ENCODE measurements at regions not wholly inside any gene's neighbourhood (a gene's known extent, or its start where the extent isn't known, plus 50 kb on each side); places are given as distances from the start of the nearest gene placed in this dataset.
"Not testable (repeated sequence)": the region's sequence is repeated elsewhere in the genome, so short reads cannot be mapped to it uniquely, and the experiment has no call there.

- Histone ChIP-seq H3K9me3 (ENCODE audit: control insufficient read depth in 2 of 2, low read length in 2 of 2) (no peaks in the 10 kb centered on the region), H3K4me3 (ENCODE audit: low read length in 2 of 2) (no peak overlapping the region), H3K27ac (ENCODE audit: low read depth in 2 of 2, low read length in 2 of 2) (no peak overlapping the region), H3K4me1 (ENCODE audit: control insufficient read depth in 2 of 2, insufficient read depth in 2 of 2, low read length in 2 of 2) (no peaks in the 10 kb centered on the region), H3K9ac (ENCODE audit: low read depth in 1 of 2, low read length in 2 of 2) (no peak overlapping the region), H3K27me3 (ENCODE audit: control insufficient read depth in 2 of 2, insufficient read depth in 2 of 2, low read length in 2 of 2) (no peaks in the 10 kb centered on the region), H3K36me3 (ENCODE audit: control insufficient read depth in 2 of 2, insufficient read depth in 2 of 2, low read length in 2 of 2) (no peaks in the 10 kb centered on the region)
Measured at GRCh38 chr11:15339302-15339701, 224.6 kb downstream of the INSC start.

GRCh38 chr11:15341587-15341986 lies 226.9 kb downstream of the INSC start:
- Histone ChIP-seq H3K27ac (ENCODE audit: low read depth in 2 of 2, low read length in 2 of 2) (no peak overlapping the region), H3K4me1 (ENCODE audit: control insufficient read depth in 2 of 2, insufficient read depth in 2 of 2, low read length in 2 of 2) (no peaks in the 10 kb centered on the region), H3K27me3 (ENCODE audit: control insufficient read depth in 2 of 2, insufficient read depth in 2 of 2, low read length in 2 of 2) (no peaks in the 10 kb centered on the region), H3K9ac (ENCODE audit: low read depth in 1 of 2, low read length in 2 of 2) (no peak overlapping the region), H3K9me3 (ENCODE audit: control insufficient read depth in 2 of 2, low read length in 2 of 2) (no peaks in the 10 kb centered on the region), H3K4me3 (ENCODE audit: low read length in 2 of 2) (no peak overlapping the region), H3K36me3 (ENCODE audit: control insufficient read depth in 2 of 2, insufficient read depth in 2 of 2, low read length in 2 of 2) (no peaks in the 10 kb centered on the region)

- Histone ChIP-seq H3K27ac (ENCODE audit: low read depth in 2 of 2, low read length in 2 of 2) (no peak overlapping the region), H3K4me3 (ENCODE audit: low read length in 2 of 2) (no peak overlapping the region), H3K9me3 (ENCODE audit: control insufficient read depth in 2 of 2, low read length in 2 of 2) (no peaks in the 10 kb centered on the region), H3K4me1 (ENCODE audit: control insufficient read depth in 2 of 2, insufficient read depth in 2 of 2, low read length in 2 of 2) (no peaks in the 10 kb centered on the region), H3K36me3 (ENCODE audit: control insufficient read depth in 2 of 2, insufficient read depth in 2 of 2, low read length in 2 of 2) (no peaks in the 10 kb centered on the region), H3K9ac (ENCODE audit: low read depth in 1 of 2, low read length in 2 of 2) (no peak overlapping the region), H3K27me3 (ENCODE audit: control insufficient read depth in 2 of 2, insufficient read depth in 2 of 2, low read length in 2 of 2) (no peaks in the 10 kb centered on the region)
Measured at GRCh38 chr11:15342163-15342562, 227.4 kb downstream of the INSC start.

GRCh38 chr11:15346907-15347306 lies 232.2 kb downstream of the INSC start:
- Histone ChIP-seq H3K9me3 (ENCODE audit: control insufficient read depth in 2 of 2, low read length in 2 of 2) (no peaks in the 10 kb centered on the region), H3K27ac (ENCODE audit: low read depth in 2 of 2, low read length in 2 of 2) (no peak overlapping the region), H3K9ac (ENCODE audit: low read depth in 1 of 2, low read length in 2 of 2) (no peak overlapping the region), H3K4me3 (ENCODE audit: low read length in 2 of 2) (no peak overlapping the region), H3K27me3 (ENCODE audit: control insufficient read depth in 2 of 2, insufficient read depth in 2 of 2, low read length in 2 of 2) (no peaks in the 10 kb centered on the region), H3K4me1 (ENCODE audit: control insufficient read depth in 2 of 2, insufficient read depth in 2 of 2, low read length in 2 of 2) (no peaks in the 10 kb centered on the region), H3K36me3 (ENCODE audit: control insufficient read depth in 2 of 2, insufficient read depth in 2 of 2, low read length in 2 of 2) (no peaks in the 10 kb centered on the region)

GRCh38 chr11:15347969-15348734 lies 233.4 kb downstream of the INSC start:
- H3K9ac ChIP-seq (ENCODE audit: low read depth in 1 of 2, low read length in 2 of 2) = no peak overlapping the region
- no peak overlapping the region for H3K4me3 ChIP-seq (ENCODE audit: low read length in 2 of 2)
- no peaks in the 10 kb centered on the region for H3K36me3 ChIP-seq (ENCODE audit: control insufficient read depth in 2 of 2, insufficient read depth in 2 of 2, low read length in 2 of 2)
- H3K4me1 ChIP-seq (ENCODE audit: control insufficient read depth in 2 of 2, insufficient read depth in 2 of 2, low read length in 2 of 2) = no peaks in the 10 kb centered on the region
- H3K9me3 ChIP-seq (ENCODE audit: control insufficient read depth in 2 of 2, low read length in 2 of 2) = no peaks in the 10 kb centered on the region
- no peak overlapping the region for H3K27ac ChIP-seq (ENCODE audit: low read depth in 2 of 2, low read length in 2 of 2)
- H3K27me3 ChIP-seq (ENCODE audit: control insufficient read depth in 2 of 2, insufficient read depth in 2 of 2, low read length in 2 of 2) = no peaks in the 10 kb centered on the region

- H3K4me3 ChIP-seq (ENCODE audit: low read length in 2 of 2) = no peak overlapping the region
- no peaks in the 10 kb centered on the region for H3K27me3 ChIP-seq (ENCODE audit: control insufficient read depth in 2 of 2, insufficient read depth in 2 of 2, low read length in 2 of 2)
- H3K36me3 ChIP-seq (ENCODE audit: control insufficient read depth in 2 of 2, insufficient read depth in 2 of 2, low read length in 2 of 2) = no peaks in the 10 kb centered on the region
- no peak overlapping the region for H3K9ac ChIP-seq (ENCODE audit: low read depth in 1 of 2, low read length in 2 of 2)
- H3K4me1 ChIP-seq (ENCODE audit: control insufficient read depth in 2 of 2, insufficient read depth in 2 of 2, low read length in 2 of 2) = no peaks in the 10 kb centered on the region
- no peak overlapping the region for H3K27ac ChIP-seq (ENCODE audit: low read depth in 2 of 2, low read length in 2 of 2)
- H3K9me3 ChIP-seq (ENCODE audit: control insufficient read depth in 2 of 2, low read length in 2 of 2) = no peaks in the 10 kb centered on the region
Measured at GRCh38 chr11:15349413-15349812, 234.7 kb downstream of the INSC start.

- Histone ChIP-seq H3K27me3 (ENCODE audit: control insufficient read depth in 2 of 2, insufficient read depth in 2 of 2, low read length in 2 of 2) (no peaks in the 10 kb centered on the region), H3K27ac (ENCODE audit: low read depth in 2 of 2, low read length in 2 of 2) (no peak overlapping the region), H3K4me1 (ENCODE audit: control insufficient read depth in 2 of 2, insufficient read depth in 2 of 2, low read length in 2 of 2) (no peaks in the 10 kb centered on the region), H3K9ac (ENCODE audit: low read depth in 1 of 2, low read length in 2 of 2) (no peak overlapping the region), H3K4me3 (ENCODE audit: low read length in 2 of 2) (no peak overlapping the region), H3K9me3 (ENCODE audit: control insufficient read depth in 2 of 2, low read length in 2 of 2) (no peaks in the 10 kb centered on the region), H3K36me3 (ENCODE audit: control insufficient read depth in 2 of 2, insufficient read depth in 2 of 2, low read length in 2 of 2) (no peaks in the 10 kb centered on the region)
Measured at GRCh38 chr11:15361316-15361715, 246.6 kb downstream of the INSC start.

- not testable (repeated sequence) for H3K4me1 ChIP-seq (ENCODE audit: control insufficient read depth in 2 of 2, insufficient read depth in 2 of 2, low read length in 2 of 2); H3K9ac ChIP-seq (ENCODE audit: low read depth in 1 of 2, low read length in 2 of 2); H3K27ac ChIP-seq (ENCODE audit: low read depth in 2 of 2, low read length in 2 of 2)
Measured at GRCh38 chr11:15365286-15365685, 250.6 kb downstream of the INSC start.

GRCh38 chr11:15367695-15368094 lies 253.0 kb downstream of the INSC start:
- no peaks in the 10 kb centered on the region for H3K27me3 ChIP-seq (ENCODE audit: control insufficient read depth in 2 of 2, insufficient read depth in 2 of 2, low read length in 2 of 2)
- H3K9me3 ChIP-seq (ENCODE audit: control insufficient read depth in 2 of 2, low read length in 2 of 2) = no peaks in the 10 kb centered on the region
- no peaks in the 10 kb centered on the region for H3K36me3 ChIP-seq (ENCODE audit: control insufficient read depth in 2 of 2, insufficient read depth in 2 of 2, low read length in 2 of 2)
- no peak overlapping the region for H3K4me3 ChIP-seq (ENCODE audit: low read length in 2 of 2)
- no peaks in the 10 kb centered on the region for H3K4me1 ChIP-seq (ENCODE audit: control insufficient read depth in 2 of 2, insufficient read depth in 2 of 2, low read length in 2 of 2)
- no peak overlapping the region for H3K27ac ChIP-seq (ENCODE audit: low read depth in 2 of 2, low read length in 2 of 2)
- H3K9ac ChIP-seq (ENCODE audit: low read depth in 1 of 2, low read length in 2 of 2) = no peak overlapping the region

More at GRCh38 chr11:15365286-15365685, 250.6 kb downstream of the INSC start:
- H3K4me3 ChIP-seq (ENCODE audit: low read length in 2 of 2); H3K36me3 ChIP-seq (ENCODE audit: control insufficient read depth in 2 of 2, insufficient read depth in 2 of 2, low read length in 2 of 2); H3K27me3 ChIP-seq (ENCODE audit: control insufficient read depth in 2 of 2, insufficient read depth in 2 of 2, low read length in 2 of 2); H3K9me3 ChIP-seq (ENCODE audit: control insufficient read depth in 2 of 2, low read length in 2 of 2): not testable (repeated sequence)

GRCh38 chr11:15370495-15371147 lies 255.9 kb downstream of the INSC start:
- Histone ChIP-seq H3K9me3 (ENCODE audit: control insufficient read depth in 2 of 2, low read length in 2 of 2) (no peaks in the 10 kb centered on the region), H3K36me3 (ENCODE audit: control insufficient read depth in 2 of 2, insufficient read depth in 2 of 2, low read length in 2 of 2) (no peaks in the 10 kb centered on the region), H3K27me3 (ENCODE audit: control insufficient read depth in 2 of 2, insufficient read depth in 2 of 2, low read length in 2 of 2) (no peaks in the 10 kb centered on the region), H3K9ac (ENCODE audit: low read depth in 1 of 2, low read length in 2 of 2) (no peak overlapping the region), H3K4me1 (ENCODE audit: control insufficient read depth in 2 of 2, insufficient read depth in 2 of 2, low read length in 2 of 2) (no peaks in the 10 kb centered on the region), H3K27ac (ENCODE audit: low read depth in 2 of 2, low read length in 2 of 2) (no peak overlapping the region), H3K4me3 (ENCODE audit: low read length in 2 of 2) (no peak overlapping the region)
